Ovary (tissue), 7 donors: ENCODE measurements at regions not wholly inside any gene's neighbourhood (a gene's known extent, or its start where the extent isn't known, plus 50 kb on each side); places are given as distances from the start of the nearest gene placed in this dataset.

Experiments used
- DNase-seq, 5 donors: peaks; one replicate each; pipeline ENCODE4 v3.0.0-alpha.2; 2019 to 2020
- H3K27ac ChIP-seq, 2 donors: fragments of 200-600 bp; one replicate each; pipeline versions ENCODE4 v1.5.1 to v1.8.0; 2019 to 2022
- H3K27me3 ChIP-seq: fragments of 200-600 bp; one replicate; pipeline ENCODE4 v1.8.0; 2022
- H3K36me3 ChIP-seq: fragments of 200-600 bp; sonication (generic); one replicate; pipeline ENCODE4 v1.5.1; 2019
- H3K4me1 ChIP-seq: one replicate; pipeline ENCODE4 v1.8.1; 2013; ENCODE audit warnings: mild to moderate bottlenecking, moderate library complexity; ENCODE audit not compliant: insufficient read depth
- H3K4me3 ChIP-seq: fragments of 200-600 bp; sonication (generic); one replicate; pipeline ENCODE4 v1.5.1; 2017
- H3K9me3 ChIP-seq, 2 donors: fragments of 200-600 bp in 1 of 2; sonication (generic) in 1 of 2; one replicate each; pipeline versions ENCODE4 v1.5.1 to v1.8.1; 2013 to 2019; ENCODE audit warnings: mild to moderate bottlenecking in 1 of 2, moderate library complexity in 1 of 2
- EP300 ChIP-seq: sonication (generic); formaldehyde crosslinking; IDR thresholded peaks from one replicate; pipeline ENCODE4 v1.6.1; 2017; ENCODE audit warnings: antibody characterized with exemption
- POLR2A ChIP-seq: fragments of 450-650 bp; IDR thresholded peaks from one replicate; pipeline ENCODE4 v1.6.1; 2017; ENCODE audit warnings: antibody characterized with exemption, mild to moderate bottlenecking, moderate library complexity
- whole genome bisulfite sequencing, 3 donors: extraction: QIAGEN DNeasy Blood & Tissue Kit in 1 of 3; methylation state at CpG; one replicate each; pipeline versions ENCODE4 v1.1.5 to v1.1.7; 2013 to 2017; 5-methylcytosine and 5-hydroxymethylcytosine counted together
- intact Hi-C, 4 donors: fragments of 100-400 bp; cut with DNase I; formaldehyde crosslinking; loops; one replicate each; pipeline versions ENCODE4 v1.11.0 to v1.15.1; 2022 to 2023
- TF ChIP-seq, protein P1 (sequence below), 3 donors: fragments of 450-650 bp in 2 of 3; fragments of 200-600 bp in 1 of 3; IDR thresholded peaks; one replicate each; pipeline versions ENCODE4 v1.5.1 to v1.8.0; 2016 to 2022; ENCODE audit warnings: antibody characterized with exemption in 3 of 3, mild to moderate bottlenecking in 1 of 3
- donor health status: DM: no; HTN: no; CAD: no; lungs with moderate emphysema.
- donor health status: DM: no; HTN: no; CAD: no.
- donor health status: Bipolar disorder and iron deficiency.
- donor health status: DM: no; HTN: no; CAD: no.
- donor health status: DM: yes; HTN: yes; CAD: no.

DNA sequence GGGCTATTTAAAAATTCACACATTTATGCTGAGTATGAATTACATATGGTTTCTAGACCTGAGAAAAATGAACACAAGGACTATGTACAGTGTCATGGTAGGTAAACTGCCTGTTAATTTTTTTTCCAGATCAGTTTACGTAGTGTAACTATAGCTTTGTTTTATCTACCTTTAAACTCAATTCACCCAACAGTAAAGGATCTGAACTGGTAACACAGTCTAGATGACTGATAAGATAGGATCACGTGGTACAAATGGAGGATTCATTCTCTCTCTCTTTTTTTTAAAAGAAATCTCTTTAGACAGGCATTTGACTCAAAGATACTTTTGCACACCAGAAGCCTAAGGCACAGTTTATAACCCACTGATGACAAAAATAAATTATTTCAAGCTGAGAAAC lies 130.8 kb upstream of the ATP2B1 start:
- no peak overlapping the region for H3K27ac ChIP-seq
- intact Hi-C loops = no loop called here
- no peaks in the 10 kb centered on the region for H3K4me1 ChIP-seq
- 72 to 78% (median 75%) methylated on average over 2 of the region's 2 CpGs for WGBS, 3 donors
- no peaks in the 10 kb centered on the region for H3K9me3 ChIP-seq
- no peak overlapping the region for H3K4me3 ChIP-seq
- TF ChIP-seq POLR2A = no peak
- TF ChIP-seq, protein P1, sequence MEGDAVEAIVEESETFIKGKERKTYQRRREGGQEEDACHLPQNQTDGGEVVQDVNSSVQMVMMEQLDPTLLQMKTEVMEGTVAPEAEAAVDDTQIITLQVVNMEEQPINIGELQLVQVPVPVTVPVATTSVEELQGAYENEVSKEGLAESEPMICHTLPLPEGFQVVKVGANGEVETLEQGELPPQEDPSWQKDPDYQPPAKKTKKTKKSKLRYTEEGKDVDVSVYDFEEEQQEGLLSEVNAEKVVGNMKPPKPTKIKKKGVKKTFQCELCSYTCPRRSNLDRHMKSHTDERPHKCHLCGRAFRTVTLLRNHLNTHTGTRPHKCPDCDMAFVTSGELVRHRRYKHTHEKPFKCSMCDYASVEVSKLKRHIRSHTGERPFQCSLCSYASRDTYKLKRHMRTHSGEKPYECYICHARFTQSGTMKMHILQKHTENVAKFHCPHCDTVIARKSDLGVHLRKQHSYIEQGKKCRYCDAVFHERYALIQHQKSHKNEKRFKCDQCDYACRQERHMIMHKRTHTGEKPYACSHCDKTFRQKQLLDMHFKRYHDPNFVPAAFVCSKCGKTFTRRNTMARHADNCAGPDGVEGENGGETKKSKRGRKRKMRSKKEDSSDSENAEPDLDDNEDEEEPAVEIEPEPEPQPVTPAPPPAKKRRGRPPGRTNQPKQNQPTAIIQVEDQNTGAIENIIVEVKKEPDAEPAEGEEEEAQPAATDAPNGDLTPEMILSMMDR (IDR thresholded peaks at IDR 0.05) = no peak
- no peak for TF ChIP-seq EP300
- no peak for DNase-seq
- H3K27me3 ChIP-seq = no peaks in the 10 kb centered on the region
- H3K36me3 ChIP-seq = no peaks in the 10 kb centered on the region

DNA sequence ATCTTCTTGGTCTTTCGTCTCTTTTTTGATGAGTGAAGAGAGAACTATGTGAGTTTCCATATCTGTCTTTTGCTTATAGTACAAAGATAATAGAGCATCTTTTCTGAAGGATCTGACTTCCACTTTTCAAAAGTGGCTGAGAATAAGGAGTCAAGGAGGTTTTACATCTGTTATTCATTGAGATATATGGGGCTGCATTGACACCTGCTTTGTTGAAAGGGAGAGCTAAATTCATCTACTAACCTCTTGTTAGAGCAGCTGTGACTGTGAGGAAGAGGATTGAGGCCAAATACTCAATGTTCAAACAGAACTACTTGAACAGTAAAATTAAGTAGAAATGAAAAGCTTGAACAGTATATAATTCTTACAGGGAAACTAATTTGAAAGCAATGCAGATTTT lies 130.2 kb upstream of the ATP2B1 start:
- H3K9me3 ChIP-seq = no peaks in the 10 kb centered on the region
- H3K36me3 ChIP-seq = no peaks in the 10 kb centered on the region
- no peaks in the 10 kb centered on the region for H3K27me3 ChIP-seq
- H3K27ac ChIP-seq = no peak overlapping the region
- TF ChIP-seq, protein P1 (IDR thresholded peaks at IDR 0.05) = no peak
- no peak for TF ChIP-seq POLR2A
- no peak for TF ChIP-seq EP300
- no peak for DNase-seq
- H3K4me1 ChIP-seq = no peaks in the 10 kb centered on the region
- H3K4me3 ChIP-seq = no peak overlapping the region
- 75 to 89% (median 84%) methylated on average over 1 of the region's 1 CpG for WGBS, 3 donors
- intact Hi-C loops = no loop called here

DNA sequence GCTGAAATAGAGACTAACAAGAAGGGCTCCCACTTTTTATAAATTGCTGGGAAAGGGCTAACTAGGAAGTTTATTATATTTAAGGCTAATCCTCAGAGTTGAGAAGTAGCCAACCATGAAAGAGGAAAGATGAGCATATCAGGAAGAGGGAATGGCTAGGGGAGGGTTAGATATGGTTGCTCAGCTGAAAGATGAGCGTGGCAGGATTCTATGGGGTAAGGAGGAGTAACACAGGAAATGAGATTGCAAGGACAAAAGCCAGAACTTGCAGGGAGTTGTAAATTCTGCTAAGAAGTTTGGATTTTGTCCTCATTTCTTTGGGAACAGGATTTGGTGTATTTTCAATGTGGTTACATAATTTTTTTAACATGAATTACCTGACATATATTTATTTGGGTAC lies 127.4 kb upstream of the ATP2B1 start:
- TF ChIP-seq EP300 (no peak), POLR2A (no peak)
- TF ChIP-seq, protein P1 (IDR thresholded peaks at IDR 0.05) = no peak
- H3K4me3 ChIP-seq = no peak overlapping the region
- H3K27me3 ChIP-seq = no peaks in the 10 kb centered on the region
- no peak for DNase-seq
- WGBS, 3 donors = 37 to 44% (median 40%) methylated on average over 1 of the region's 1 CpG
- no peaks in the 10 kb centered on the region for H3K9me3 ChIP-seq
- H3K36me3 ChIP-seq = no peaks in the 10 kb centered on the region
- no peak overlapping the region for H3K27ac ChIP-seq
- no peaks in the 10 kb centered on the region for H3K4me1 ChIP-seq
- intact Hi-C loops = no loop called here

DNA sequence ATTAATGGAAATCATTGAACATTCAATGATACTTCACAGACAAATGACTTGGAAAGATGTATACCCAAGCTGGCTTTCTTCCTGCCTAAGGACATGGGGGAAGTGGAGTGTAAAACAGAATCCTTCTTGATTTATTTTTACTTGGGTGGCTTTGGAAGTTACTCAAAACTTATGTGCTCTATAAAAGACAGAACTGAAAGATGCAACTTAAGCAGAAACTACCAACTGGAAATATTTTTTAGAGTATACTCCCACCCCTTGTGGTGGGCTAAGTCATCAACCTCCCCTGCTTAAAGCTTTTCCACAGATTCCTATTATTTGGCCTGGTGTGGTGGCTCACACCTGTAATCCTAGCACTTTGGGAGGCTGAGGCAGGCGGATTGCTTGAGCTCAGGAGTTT lies 126.0 kb upstream of the ATP2B1 start:
- intact Hi-C loops = no loop called here
- H3K4me3 ChIP-seq = no peak overlapping the region
- no peaks in the 10 kb centered on the region for H3K36me3 ChIP-seq
- no peaks in the 10 kb centered on the region for H3K4me1 ChIP-seq
- no peak for DNase-seq
- no peaks in the 10 kb centered on the region for H3K27me3 ChIP-seq
- no peak overlapping the region for H3K27ac ChIP-seq
- WGBS, 3 donors = 93 to 95% (median 94%) methylated on average over 1 of the region's 1 CpG
- no peaks in the 10 kb centered on the region for H3K9me3 ChIP-seq
- TF ChIP-seq EP300 (no peak), POLR2A (no peak)
- TF ChIP-seq, protein P1 (IDR thresholded peaks at IDR 0.05) = no peak
